Mucosa of rectum (tissue), 2 donors: ENCODE measurements at regions not wholly inside any gene's neighbourhood (a gene's known extent, or its start where the extent isn't known, plus 50 kb on each side); places are given as distances from the start of the nearest gene placed in this dataset.
"Not testable (repeated sequence)": the region's sequence is repeated elsewhere in the genome, so short reads cannot be mapped to it uniquely, and the experiment has no call there.

Experiments used
- H3K27ac ChIP-seq, 2 donors: one replicate each; pipeline ENCODE4 v1.7.0; 2013; ENCODE audit warnings: inconsistent platforms in 2 of 2, low read depth in 2 of 2, low read length in 2 of 2
- H3K27me3 ChIP-seq, 2 donors: one replicate each; pipeline ENCODE4 v1.7.0; 2013; ENCODE audit warnings: low read length in 2 of 2; ENCODE audit not compliant: control insufficient read depth in 2 of 2, insufficient read depth in 2 of 2
- H3K36me3 ChIP-seq, 2 donors: one replicate each; pipeline ENCODE4 v1.7.0; 2013; ENCODE audit warnings: low read length in 2 of 2; ENCODE audit not compliant: control insufficient read depth in 2 of 2, insufficient read depth in 2 of 2
- H3K4me1 ChIP-seq, 2 donors: one replicate each; pipeline ENCODE4 v1.7.0; 2013; ENCODE audit warnings: low read length in 2 of 2, mild to moderate bottlenecking in 1 of 2; ENCODE audit not compliant: control insufficient read depth in 2 of 2, insufficient read depth in 2 of 2
- H3K4me3 ChIP-seq, 2 donors: one replicate each; pipeline ENCODE4 v1.7.0; 2013; ENCODE audit warnings: low read length in 2 of 2
- H3K9ac ChIP-seq, 2 donors: one replicate each; pipeline ENCODE4 v1.7.0; 2013; ENCODE audit warnings: low read length in 2 of 2, low read depth in 1 of 2, mild to moderate bottlenecking in 1 of 2
- H3K9me3 ChIP-seq, 2 donors: one replicate each; pipeline ENCODE4 v1.7.0; 2013; ENCODE audit warnings: low read length in 2 of 2; ENCODE audit not compliant: control insufficient read depth in 2 of 2
- donor health status: healthy.
- donor health status: Normal muscosa, but diverticular disease.

- Histone ChIP-seq H3K9me3 (no peaks in the 10 kb centered on the region), H3K4me3 (no peak overlapping the region), H3K27ac (no peak overlapping the region), H3K4me1 (peaks cover 0 to 8% of the 10 kb centered on the region in 2 donors), H3K36me3 (no peaks in the 10 kb centered on the region), H3K9ac (no peak overlapping the region), H3K27me3 (peaks cover 4 to 15% of the 10 kb centered on the region in 2 donors)
Observed at GRCh38 chr7:1300636-1301035, 68.0 kb downstream of the UNCX start.

- H3K27me3 ChIP-seq: peaks cover 4 to 12% of the 10 kb centered on the region in 2 donors
- no peaks in the 10 kb centered on the region for H3K36me3 ChIP-seq
- no peak overlapping the region for H3K4me3 ChIP-seq
- H3K27ac ChIP-seq: no peak overlapping the region
- no peak overlapping the region for H3K9ac ChIP-seq
- peaks cover 0 to 8% of the 10 kb centered on the region in 2 donors for H3K4me1 ChIP-seq
- H3K9me3 ChIP-seq: no peaks in the 10 kb centered on the region
Observed at GRCh38 chr7:1301054-1301881, 68.6 kb downstream of the UNCX start.

GRCh38 chr7:1301882-1302251 lies 69.2 kb downstream of the UNCX start:
- Histone ChIP-seq H3K27ac (no peak overlapping the region), H3K36me3 (no peaks in the 10 kb centered on the region), H3K4me3 (no peak overlapping the region), H3K9ac (no peak overlapping the region), H3K9me3 (no peaks in the 10 kb centered on the region), H3K27me3 (peaks cover 3 to 12% of the 10 kb centered on the region in 2 donors), H3K4me1 (peaks cover 0 to 8% of the 10 kb centered on the region in 2 donors)

GRCh38 chr7:1302936-1303335 lies 70.3 kb downstream of the UNCX start:
- H3K4me3 ChIP-seq: no peak overlapping the region
- H3K27me3 ChIP-seq: peaks cover 0 to 9% of the 10 kb centered on the region in 2 donors
- no peaks in the 10 kb centered on the region for H3K36me3 ChIP-seq
- peaks cover 0 to 8% of the 10 kb centered on the region in 2 donors for H3K4me1 ChIP-seq
- no peak overlapping the region for H3K9ac ChIP-seq
- no peaks in the 10 kb centered on the region for H3K9me3 ChIP-seq
- no peak overlapping the region for H3K27ac ChIP-seq

- not testable (repeated sequence) for H3K36me3 ChIP-seq, H3K9ac ChIP-seq, H3K4me1 ChIP-seq, H3K27me3 ChIP-seq, H3K9me3 ChIP-seq, H3K4me3 ChIP-seq, H3K27ac ChIP-seq
Observed at GRCh38 chr7:1304011-1304410, 71.3 kb downstream of the UNCX start.

- H3K9me3 ChIP-seq: no peaks in the 10 kb centered on the region
- no peak overlapping the region for H3K27ac ChIP-seq
- H3K9ac ChIP-seq: no peak overlapping the region
- H3K4me1 ChIP-seq: no peaks in the 10 kb centered on the region
- no peak overlapping the region for H3K4me3 ChIP-seq
- H3K27me3 ChIP-seq: peaks cover 0 to 4% of the 10 kb centered on the region in 2 donors
- no peaks in the 10 kb centered on the region for H3K36me3 ChIP-seq
Observed at GRCh38 chr7:1305873-1306272, 73.2 kb downstream of the UNCX start.

- H3K36me3 ChIP-seq: no peaks in the 10 kb centered on the region
- H3K27me3 ChIP-seq: peaks cover 0 to 4% of the 10 kb centered on the region in 2 donors
- no peaks in the 10 kb centered on the region for H3K4me1 ChIP-seq
- no peak overlapping the region for H3K9ac ChIP-seq
- H3K4me3 ChIP-seq: no peak overlapping the region
- no peak overlapping the region for H3K27ac ChIP-seq
- H3K9me3 ChIP-seq: no peaks in the 10 kb centered on the region
Observed at GRCh38 chr7:1307828-1308227, 75.2 kb downstream of the UNCX start.

- no peak overlapping the region for H3K27ac ChIP-seq
- peaks cover 0 to 4% of the 10 kb centered on the region in 2 donors for H3K27me3 ChIP-seq
- H3K9ac ChIP-seq: no peak overlapping the region
- H3K4me1 ChIP-seq: no peaks in the 10 kb centered on the region
- H3K4me3 ChIP-seq: no peak overlapping the region
- H3K36me3 ChIP-seq: no peaks in the 10 kb centered on the region
- no peaks in the 10 kb centered on the region for H3K9me3 ChIP-seq
Observed at GRCh38 chr7:1309290-1309689, 76.6 kb downstream of the UNCX start.

- H3K4me1 ChIP-seq: no peaks in the 10 kb centered on the region
- H3K27me3 ChIP-seq: peaks cover 0 to under 1% of the 10 kb centered on the region in 2 donors
- H3K9me3 ChIP-seq: no peaks in the 10 kb centered on the region
- H3K9ac ChIP-seq: no peak overlapping the region
- H3K27ac ChIP-seq: no peak overlapping the region
- no peak overlapping the region for H3K4me3 ChIP-seq
- H3K36me3 ChIP-seq: no peaks in the 10 kb centered on the region
Observed at GRCh38 chr7:1309996-1310395, 77.3 kb downstream of the UNCX start.

GRCh38 chr7:1310936-1311335 lies 78.3 kb downstream of the UNCX start:
- H3K4me3 ChIP-seq: no peak overlapping the region
- H3K27ac ChIP-seq: no peak overlapping the region
- no peak overlapping the region for H3K9ac ChIP-seq
- H3K4me1 ChIP-seq: no peaks in the 10 kb centered on the region
- H3K36me3 ChIP-seq: no peaks in the 10 kb centered on the region
- H3K9me3 ChIP-seq: no peaks in the 10 kb centered on the region
- H3K27me3 ChIP-seq: no peaks in the 10 kb centered on the region
